HFFc6 (cell line): ENCODE measurements at regions not wholly inside any gene's neighbourhood (a gene's known extent, or its start where the extent isn't known, plus 50 kb on each side); places are given as distances from the start of the nearest gene placed in this dataset.

Source experiments
- DNase-seq: peaks from one replicate; pipeline ENCODE4 v3.0.0-alpha.2; 2018
- H3K27ac Mint-ChIP-seq: 2 replicates; pipeline ENCODE4 v1.8.0; 2020; ENCODE audit warnings: mild to moderate bottlenecking, mixed read lengths
- H3K27me3 Mint-ChIP-seq: 2 replicates; pipeline ENCODE4 v1.8.0; 2021; ENCODE audit warnings: mild to moderate bottlenecking, moderate library complexity, mixed read lengths; ENCODE audit not compliant: insufficient read depth
- H3K36me3 Mint-ChIP-seq: 2 replicates; pipeline ENCODE4 v1.8.0; 2021; ENCODE audit warnings: low read depth, mixed read lengths
- H3K4me1 Mint-ChIP-seq: 2 replicates; pipeline ENCODE4 v1.8.0; 2020; ENCODE audit warnings: low read depth, mixed read lengths
- H3K4me3 Mint-ChIP-seq: 2 replicates; pipeline ENCODE4 v1.8.0; 2020; ENCODE audit warnings: mild to moderate bottlenecking, moderate library complexity, mixed read lengths
- H3K9me3 Mint-ChIP-seq: 2 replicates; pipeline ENCODE4 v1.8.0; 2020; ENCODE audit warnings: mild to moderate bottlenecking, mixed read lengths
- CTCF ChIP-seq: fragments of 200-600 bp; sonication (generic); IDR thresholded peaks from 2 replicates; pipeline ENCODE4 v1.5.0; 2021; ENCODE audit warnings: antibody characterized with exemption, mild to moderate bottlenecking

- no peak overlapping the region for H3K27ac Mint-ChIP-seq
- no peak overlapping the region for H3K4me3 Mint-ChIP-seq
- H3K9me3 Mint-ChIP-seq = no peaks in the 10 kb centered on the region; the same call in 1 of the 2 replicates
- DNase-seq = no peak
- H3K4me1 Mint-ChIP-seq = no peaks in the 10 kb centered on the region
- H3K36me3 Mint-ChIP-seq = no peaks in the 10 kb centered on the region
- TF ChIP-seq CTCF = no peak
- H3K27me3 Mint-ChIP-seq = no peaks in the 10 kb centered on the region
These were observed 58.4 kb upstream of the FGF13 start for GRCh38 chrX:138769918-138770317.

GRCh38 chrX:138765051-138765450 is 53.5 kb upstream of the FGF13 start:
- DNase-seq = no peak
- Mint-ChIP-seq H3K27ac (no peak overlapping the region), H3K9me3 (no peaks in the 10 kb centered on the region), H3K4me3 (no peak overlapping the region), H3K27me3 (no peaks in the 10 kb centered on the region), H3K36me3 (no peaks in the 10 kb centered on the region), H3K4me1 (no peaks in the 10 kb centered on the region)
- TF ChIP-seq CTCF = no peak

- TF ChIP-seq CTCF = no peak
- Mint-ChIP-seq H3K4me3 (no peak overlapping the region), H3K4me1 (no peaks in the 10 kb centered on the region), H3K27ac (no peak overlapping the region), H3K36me3 (no peaks in the 10 kb centered on the region), H3K9me3 (no peaks in the 10 kb centered on the region), H3K27me3 (no peaks in the 10 kb centered on the region)
- DNase-seq = no peak
These were observed 52.2 kb upstream of the FGF13 start for GRCh38 chrX:138763761-138764160.

- Mint-ChIP-seq H3K36me3 (no peaks in the 10 kb centered on the region), H3K4me1 (no peaks in the 10 kb centered on the region), H3K27ac (no peak overlapping the region), H3K4me3 (no peak overlapping the region), H3K27me3 (no peaks in the 10 kb centered on the region), H3K9me3 (no peaks in the 10 kb centered on the region)
- no peak for TF ChIP-seq CTCF
- no peak for DNase-seq
These were observed 49.9 kb upstream of the FGF13 start for GRCh38 chrX:138761380-138761779.
